Kidney capillary endothelial cell (primary cell): ENCODE measurements at regions not wholly inside any gene's neighbourhood (a gene's known extent, or its start where the extent isn't known, plus 50 kb on each side); places are given as distances from the start of the nearest gene placed in this dataset.

ENCODE experiments used
- DNase-seq: peaks from one replicate; pipeline ENCODE4 v3.0.0-alpha.2; 2018; ENCODE audit warnings: low spot score

DNA sequence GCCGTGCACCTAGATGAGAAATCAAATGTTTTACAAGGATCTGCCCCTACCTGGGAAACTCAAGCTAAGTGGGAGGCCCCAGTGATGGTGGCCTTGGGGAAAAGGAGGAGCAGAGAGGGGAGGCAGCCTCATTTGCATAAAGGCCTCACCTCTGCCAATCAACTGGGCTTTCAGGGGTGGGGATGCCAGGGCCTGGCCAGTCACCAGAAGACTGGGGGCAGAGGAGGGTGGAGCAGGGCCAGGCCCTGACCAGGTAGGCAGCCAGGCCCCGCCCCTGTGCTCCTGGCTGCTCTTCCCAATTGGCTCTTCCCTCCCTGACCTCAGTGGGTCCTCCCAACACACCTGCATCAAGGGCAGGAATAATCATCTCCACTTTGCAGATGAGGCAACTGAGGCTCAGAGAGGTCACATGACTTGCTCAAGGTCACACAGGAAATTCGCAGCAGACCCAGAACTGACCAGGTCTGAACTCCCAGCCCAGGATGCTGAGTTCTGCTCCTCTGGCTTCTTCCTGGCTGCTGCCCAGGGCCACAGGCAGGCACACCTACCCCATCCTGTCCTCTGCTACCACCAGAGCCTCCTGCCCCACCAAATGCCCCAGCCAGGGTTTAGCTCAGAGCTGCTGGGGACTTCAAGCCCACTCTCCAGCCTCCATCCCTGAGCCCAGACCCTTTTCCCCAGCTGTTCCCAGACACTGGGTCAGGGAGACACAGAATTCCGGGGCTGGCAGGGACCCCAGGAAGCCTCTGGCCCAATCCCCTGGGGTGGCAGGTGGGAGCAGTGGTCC lies 677.9 kb downstream of the MATN1 start:
- DNase-seq = no peak

GRCh38 chr1:30044656-30045144 lies 678.7 kb downstream of the MATN1 start:
- no peak for DNase-seq

DNA sequence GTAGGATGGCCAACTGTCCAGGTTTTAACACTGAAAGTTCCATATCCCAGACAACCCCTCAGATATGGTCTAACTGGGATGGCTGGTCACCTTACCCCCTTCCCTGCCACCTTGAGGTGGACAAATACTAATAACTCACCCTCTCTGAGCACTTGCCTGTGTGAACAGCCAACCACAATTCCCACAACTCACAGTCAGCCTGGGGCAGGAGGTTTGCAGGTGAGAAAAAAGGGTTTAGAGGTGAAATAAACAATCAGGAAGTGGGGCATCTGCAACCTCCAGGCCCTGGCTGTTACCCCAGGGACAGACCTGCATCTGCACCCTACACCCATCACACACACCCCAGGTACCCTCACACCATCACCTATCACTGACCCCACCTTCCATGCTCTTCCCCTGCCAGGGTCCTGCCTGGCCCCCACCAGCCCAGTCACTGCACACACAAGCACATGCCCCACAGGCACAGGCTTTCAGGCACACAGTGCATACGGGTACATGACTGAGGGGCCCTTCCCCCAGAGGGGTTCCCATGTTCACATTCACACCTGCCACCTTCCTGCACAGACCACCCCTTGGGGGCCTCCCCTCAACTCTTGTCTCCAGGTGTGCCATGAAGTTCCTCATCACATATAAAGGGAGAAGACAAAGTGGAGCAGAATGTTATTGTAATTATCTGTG lies 679.5 kb downstream of the MATN1 start:
- no peak for DNase-seq

DNA sequence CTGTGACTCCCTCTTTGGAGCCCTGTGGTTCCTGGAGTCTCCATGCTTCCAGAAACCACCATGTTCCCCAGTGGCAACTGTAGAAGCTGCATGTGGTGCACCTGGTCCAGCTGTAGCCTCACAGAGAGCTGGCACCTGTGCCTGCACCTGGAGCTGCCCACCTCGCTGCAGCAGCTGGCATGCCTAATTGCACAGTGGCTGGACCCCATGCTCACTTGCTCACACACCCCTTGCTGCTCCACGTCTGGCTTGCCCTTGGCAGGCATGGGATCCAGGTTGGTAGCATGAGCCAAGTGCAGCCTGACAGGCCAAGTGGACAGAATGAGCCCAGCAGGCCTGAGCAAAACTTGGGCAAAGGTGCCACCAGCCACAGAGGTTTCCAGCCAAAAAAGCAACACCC lies 680.1 kb downstream of the MATN1 start:
- DNase-seq = no peak

GRCh38 chr1:30042438-30043147 lies 680.8 kb downstream of the MATN1 start:
- DNase-seq = no peak

GRCh38 chr1:30041741-30042437 lies 681.5 kb downstream of the MATN1 start:
- no peak for DNase-seq

GRCh38 chr1:30040081-30041019 lies 683.0 kb downstream of the MATN1 start:
- no peak for DNase-seq

DNA sequence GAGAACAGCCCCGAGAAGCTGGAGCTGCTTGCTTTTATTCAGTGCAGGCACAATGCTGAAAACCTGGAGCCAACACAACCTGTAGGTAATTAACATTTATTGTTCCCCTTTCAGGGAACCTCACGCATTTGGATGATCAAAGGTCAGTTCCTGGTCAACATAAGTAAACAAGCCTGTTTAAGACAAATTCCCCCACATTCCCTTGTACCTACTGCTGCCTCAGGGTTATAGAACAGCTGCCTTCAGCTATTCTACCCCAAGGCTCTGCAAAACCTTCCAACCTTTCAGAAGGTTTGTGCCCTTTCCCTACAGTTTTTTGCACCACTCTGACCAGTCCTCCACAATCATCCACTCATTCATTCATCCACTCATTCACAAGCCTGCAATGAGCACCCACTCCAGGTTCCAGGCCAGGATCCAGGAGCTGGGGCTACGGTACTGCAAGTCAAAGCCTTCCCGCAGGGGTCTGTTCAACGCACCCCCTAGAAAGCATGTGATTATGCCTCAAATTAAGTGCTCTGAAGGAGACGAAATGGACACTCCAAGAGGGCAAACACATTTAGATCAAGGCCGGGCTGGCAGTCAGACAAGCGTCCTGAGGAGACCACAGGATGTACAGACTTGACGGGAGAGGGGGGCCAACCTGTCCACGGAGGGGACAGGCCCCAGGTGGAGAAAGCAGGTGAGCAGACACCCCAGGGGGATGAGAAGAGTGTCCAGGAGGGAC lies 683.9 kb downstream of the MATN1 start:
- DNase-seq = no peak

DNA sequence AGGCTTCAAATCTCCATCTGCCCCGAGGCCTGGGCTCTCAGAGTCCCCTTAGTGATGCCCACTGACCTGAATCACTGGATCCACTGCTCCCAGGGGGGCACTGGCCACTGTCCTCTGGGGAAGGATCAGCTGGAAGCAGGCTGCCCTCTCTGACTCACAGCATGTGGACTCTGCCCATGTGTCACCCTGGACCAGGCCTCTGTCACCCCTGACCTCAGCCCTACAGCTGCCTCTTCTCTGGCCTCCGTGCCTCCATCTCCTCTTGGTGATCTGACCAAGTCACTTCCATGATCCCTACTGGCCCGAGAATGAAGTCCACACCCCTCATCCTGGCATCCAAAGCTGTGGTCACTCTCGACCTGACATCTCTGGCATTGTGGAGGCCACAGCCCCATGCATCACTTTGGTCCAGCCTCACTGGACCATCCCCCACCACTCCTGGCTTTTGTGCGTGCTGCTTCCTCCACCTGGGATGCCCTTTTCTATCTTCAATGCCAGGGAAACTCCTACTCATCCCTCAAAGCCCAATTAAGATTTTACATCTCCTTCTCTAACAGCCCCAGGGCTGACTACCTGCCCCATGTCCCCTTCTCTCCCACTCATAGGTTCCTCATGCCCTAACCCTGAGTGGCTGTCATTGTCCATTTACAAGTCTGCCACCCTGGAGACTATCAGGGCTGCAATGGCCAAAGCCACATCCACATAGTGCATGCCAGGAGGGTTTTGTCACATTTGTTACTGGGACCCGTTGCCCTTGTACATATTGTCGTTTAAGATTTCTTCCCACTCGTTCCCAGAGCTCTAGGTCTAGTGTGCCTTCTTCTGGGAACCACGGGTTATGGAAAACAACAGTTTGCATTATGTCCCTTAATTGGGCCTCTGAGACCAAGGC lies 685.0 kb downstream of the MATN1 start:
- no peak for DNase-seq

- no peak for DNase-seq
Observed at GRCh38 chr1:30037251-30038118, 685.9 kb downstream of the MATN1 start.

GRCh38 chr1:30036666-30037065 lies 686.7 kb downstream of the MATN1 start:
- DNase-seq = no peak

- no peak for DNase-seq
Observed at GRCh38 chr1:30036229-30036547, 687.2 kb downstream of the MATN1 start.

GRCh38 chr1:30035522-30036228 lies 687.7 kb downstream of the MATN1 start:
- DNase-seq = no peak

DNA sequence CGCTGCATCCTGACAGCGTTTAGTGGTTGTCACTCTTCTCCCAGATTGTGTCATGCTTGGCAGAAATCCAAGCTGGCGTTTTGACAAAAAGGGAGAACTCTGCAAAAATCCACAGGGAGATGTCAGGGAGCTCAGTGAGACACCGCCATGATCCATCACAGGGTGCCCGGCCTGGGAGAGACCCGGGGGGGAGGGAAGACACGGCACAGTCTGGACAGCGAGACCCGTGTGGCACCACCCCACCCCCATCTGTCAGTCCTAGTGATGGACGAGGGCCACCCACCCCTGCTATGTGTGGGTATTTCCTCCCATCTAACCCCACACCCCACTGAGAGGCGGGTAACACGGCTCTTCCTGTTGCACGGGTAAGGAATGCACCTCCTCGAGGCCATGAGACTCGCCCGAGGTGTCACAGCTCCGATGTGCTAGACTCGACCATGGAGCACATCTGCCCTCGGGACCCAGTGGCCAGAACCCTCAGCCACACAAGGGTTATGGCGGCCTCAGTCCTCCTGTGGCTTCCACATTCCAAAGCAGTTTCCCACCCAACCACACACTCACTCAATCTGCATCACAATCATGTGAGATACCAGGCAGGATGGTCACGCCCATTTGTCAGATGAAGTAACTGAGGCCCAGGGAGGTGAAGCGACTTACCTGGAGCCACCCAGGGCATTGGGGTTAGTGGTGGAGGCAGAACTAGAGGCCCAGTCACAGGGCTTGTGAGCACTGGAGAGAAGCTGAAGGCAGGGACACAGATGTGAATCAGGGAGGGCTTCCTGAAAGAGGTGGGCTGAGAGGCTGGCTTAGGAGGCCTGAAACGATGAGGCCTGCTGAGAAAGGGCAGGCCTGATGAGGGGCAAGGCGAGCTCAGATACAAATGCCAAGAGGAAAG lies 688.5 kb downstream of the MATN1 start:
- peak; percentile 36 for DNase-seq

DNA sequence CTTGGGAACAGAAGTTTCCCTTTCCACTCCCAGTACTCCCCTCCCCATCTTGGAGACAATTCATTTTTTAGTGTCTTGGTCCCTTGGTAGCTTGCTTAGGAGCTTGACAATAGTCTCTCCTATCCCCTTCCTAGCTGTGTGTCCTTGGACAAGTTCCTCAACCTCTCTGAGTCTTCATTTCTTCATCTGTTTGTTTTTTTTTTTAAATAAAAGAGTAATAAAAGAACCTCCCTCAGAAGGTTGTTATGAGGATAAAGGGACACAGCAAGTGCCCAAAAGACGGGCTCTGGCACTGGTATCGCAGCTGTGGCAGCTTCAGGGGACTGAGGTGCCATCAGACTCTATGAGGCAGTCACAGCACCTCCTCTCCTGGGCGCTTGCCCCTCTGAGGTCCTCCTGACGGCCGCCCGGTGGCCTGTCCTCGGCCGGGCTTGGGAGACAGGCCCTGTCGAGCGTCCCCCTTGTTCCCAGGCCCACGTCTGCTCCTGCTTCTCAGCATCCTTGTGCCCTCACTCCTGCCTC lies 689.2 kb downstream of the MATN1 start:
- no peak for DNase-seq

DNA sequence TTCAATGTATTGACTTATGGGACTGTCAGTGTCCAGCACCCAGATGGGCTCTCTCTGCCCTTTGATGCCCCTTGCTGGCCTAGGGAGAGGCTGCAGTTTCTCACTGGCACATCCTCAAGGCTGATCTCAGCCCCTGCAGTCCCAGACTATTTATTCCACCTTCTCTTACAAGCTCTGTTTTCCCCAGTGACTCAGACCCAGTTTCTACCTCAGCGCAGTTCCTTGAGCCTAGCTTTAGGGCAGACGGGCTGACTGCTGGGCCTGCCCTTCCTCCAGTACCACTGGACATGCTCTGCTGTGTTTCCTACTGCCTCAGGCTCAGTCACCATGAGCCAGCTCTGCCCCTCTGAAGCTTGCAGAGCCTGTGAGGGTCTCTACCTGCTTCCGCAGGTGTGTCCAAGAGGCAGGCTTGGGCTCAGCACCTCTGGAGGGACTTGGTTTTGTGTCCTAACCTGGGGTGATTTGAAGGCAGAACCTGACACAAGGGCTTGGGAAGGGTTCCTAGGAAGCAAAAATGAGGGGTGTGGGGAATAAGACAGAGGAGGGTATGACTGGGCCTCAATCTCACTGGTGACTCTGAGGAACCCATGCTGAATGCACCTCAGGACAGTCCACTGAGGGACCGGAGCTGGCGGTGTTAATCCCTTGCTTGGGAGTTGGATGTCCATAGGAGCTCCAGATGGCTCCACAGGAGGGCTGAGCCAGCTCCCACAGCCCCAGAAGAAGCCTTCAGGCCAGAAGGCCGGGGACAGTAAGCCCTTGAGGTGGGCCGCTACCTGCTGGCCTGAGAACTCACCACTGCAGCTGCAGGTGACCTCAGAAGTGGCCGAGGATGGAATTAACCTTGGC lies 689.9 kb downstream of the MATN1 start:
- DNase-seq = no peak
